ENCODE measurements at regions not wholly inside any gene's neighbourhood (a gene's known extent, or its start where the extent isn't known, plus 50 kb on each side); places are given as distances from the start of the nearest gene placed in this dataset.

DNA sequence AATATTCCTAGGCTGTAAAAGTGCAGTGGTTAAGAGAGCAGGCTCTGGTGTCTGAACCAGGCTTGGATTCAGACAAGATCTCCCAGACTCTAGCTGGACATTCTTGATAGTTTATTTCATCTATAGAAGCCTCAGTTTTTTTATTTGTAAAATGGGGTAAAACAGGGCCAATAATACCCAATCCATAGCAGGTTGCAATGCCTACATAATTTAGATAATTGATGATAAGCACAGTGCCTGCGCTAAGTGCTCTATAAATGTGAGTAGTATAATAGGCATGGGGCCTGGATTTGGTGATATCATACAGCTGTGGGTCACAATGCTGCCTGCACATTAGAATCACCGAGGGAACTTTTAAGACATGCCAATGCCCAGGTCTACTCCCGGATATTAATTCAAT lies 603.5 kb downstream of the ISL1 start:
- TF ChIP-seq POLR2A (IDR thresholded peaks at IDR 0.05), result no peak
- TF ChIP-seq, protein P1, sequence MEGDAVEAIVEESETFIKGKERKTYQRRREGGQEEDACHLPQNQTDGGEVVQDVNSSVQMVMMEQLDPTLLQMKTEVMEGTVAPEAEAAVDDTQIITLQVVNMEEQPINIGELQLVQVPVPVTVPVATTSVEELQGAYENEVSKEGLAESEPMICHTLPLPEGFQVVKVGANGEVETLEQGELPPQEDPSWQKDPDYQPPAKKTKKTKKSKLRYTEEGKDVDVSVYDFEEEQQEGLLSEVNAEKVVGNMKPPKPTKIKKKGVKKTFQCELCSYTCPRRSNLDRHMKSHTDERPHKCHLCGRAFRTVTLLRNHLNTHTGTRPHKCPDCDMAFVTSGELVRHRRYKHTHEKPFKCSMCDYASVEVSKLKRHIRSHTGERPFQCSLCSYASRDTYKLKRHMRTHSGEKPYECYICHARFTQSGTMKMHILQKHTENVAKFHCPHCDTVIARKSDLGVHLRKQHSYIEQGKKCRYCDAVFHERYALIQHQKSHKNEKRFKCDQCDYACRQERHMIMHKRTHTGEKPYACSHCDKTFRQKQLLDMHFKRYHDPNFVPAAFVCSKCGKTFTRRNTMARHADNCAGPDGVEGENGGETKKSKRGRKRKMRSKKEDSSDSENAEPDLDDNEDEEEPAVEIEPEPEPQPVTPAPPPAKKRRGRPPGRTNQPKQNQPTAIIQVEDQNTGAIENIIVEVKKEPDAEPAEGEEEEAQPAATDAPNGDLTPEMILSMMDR (IDR thresholded peaks at IDR 0.05), result no peak

Data from esophagus squamous epithelium (tissue), 4 donors.